ENCODE measurements at regions not wholly inside any gene's neighbourhood (a gene's known extent, or its start where the extent isn't known, plus 50 kb on each side); places are given as distances from the start of the nearest gene placed in this dataset.

DNA sequence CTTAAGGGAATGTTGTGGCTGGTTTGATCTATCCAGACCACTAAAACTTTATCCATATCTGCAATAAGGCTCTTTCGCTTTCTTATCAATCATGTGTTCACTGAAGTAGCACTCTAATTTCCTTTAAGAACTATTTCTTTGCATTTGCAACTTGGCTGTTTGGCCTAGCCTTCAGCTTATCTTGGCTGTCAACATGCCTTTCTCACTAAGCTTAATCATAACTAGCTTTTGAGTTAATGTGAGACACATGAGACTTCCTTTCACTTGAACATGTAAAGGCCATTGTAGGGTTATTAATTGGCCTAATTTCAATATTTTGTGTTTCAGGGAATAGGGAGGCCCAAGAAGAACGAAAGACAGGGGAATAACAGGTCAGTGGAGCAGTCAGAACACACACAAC is 124.7 kb downstream of the TNFSF18 start:
- Histone ChIP-seq H3K4me3 (no peak overlapping the region), H3K27me3 (no peaks in the 10 kb centered on the region), H3K36me3 (no peaks in the 10 kb centered on the region), H3K9me3 (no peaks in the 10 kb centered on the region), H3K27ac (peak overlapping the region in 2 of 5 donors; percentile 37 to 57), H3K4me1 (peaks cover 0 to 7% (median 2%) of the 10 kb centered on the region in 4 donors)
- TF ChIP-seq, protein P1, sequence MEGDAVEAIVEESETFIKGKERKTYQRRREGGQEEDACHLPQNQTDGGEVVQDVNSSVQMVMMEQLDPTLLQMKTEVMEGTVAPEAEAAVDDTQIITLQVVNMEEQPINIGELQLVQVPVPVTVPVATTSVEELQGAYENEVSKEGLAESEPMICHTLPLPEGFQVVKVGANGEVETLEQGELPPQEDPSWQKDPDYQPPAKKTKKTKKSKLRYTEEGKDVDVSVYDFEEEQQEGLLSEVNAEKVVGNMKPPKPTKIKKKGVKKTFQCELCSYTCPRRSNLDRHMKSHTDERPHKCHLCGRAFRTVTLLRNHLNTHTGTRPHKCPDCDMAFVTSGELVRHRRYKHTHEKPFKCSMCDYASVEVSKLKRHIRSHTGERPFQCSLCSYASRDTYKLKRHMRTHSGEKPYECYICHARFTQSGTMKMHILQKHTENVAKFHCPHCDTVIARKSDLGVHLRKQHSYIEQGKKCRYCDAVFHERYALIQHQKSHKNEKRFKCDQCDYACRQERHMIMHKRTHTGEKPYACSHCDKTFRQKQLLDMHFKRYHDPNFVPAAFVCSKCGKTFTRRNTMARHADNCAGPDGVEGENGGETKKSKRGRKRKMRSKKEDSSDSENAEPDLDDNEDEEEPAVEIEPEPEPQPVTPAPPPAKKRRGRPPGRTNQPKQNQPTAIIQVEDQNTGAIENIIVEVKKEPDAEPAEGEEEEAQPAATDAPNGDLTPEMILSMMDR (IDR thresholded peaks at IDR 0.05), result no peak
- TF ChIP-seq EP300 (IDR thresholded peaks at IDR 0.05) (no peak), POLR2AphosphoS5 (IDR thresholded peaks at IDR 0.05) (peak in 1 of 3 donors; percentile 27)
- WGBS, 5 donors, result 29 to 51% (median 36%) methylated on average over 2 of the region's 2 CpGs
- DNase-seq, result peak in 1 of 2 donors; percentile 35
- intact Hi-C loops (cut with DNase I; ENCODE audit: low total_unique reads), result no loop called here

DNA sequence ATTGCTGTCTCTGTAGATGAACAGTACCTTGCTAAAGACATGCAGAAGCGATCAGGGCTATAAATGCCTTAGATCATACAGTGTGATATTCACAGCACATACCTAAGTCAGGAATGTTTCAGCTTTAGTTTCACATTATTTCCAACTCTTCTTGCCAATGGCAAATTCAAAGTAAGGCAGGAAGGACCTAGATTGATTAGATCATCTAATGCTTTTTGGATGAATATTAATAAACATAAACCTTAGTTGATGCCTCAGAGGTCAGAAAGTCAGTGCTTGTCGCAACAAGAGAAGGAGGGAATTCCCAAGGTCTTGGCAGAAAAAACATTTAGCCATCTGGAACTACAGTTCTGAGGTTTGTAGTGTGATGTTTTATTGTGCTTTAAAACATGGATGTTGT is 122.3 kb downstream of the TNFSF18 start:
- WGBS, 5 donors, result 55 to 80% (median 73%) methylated on average over 2 of the region's 2 CpGs
- Histone ChIP-seq H3K4me1 (peaks cover 0 to 15% (median 2%) of the 10 kb centered on the region in 4 donors), H3K27ac (no peak overlapping the region), H3K9me3 (no peaks in the 10 kb centered on the region), H3K27me3 (no peaks in the 10 kb centered on the region), H3K36me3 (no peaks in the 10 kb centered on the region), H3K4me3 (no peak overlapping the region)
- TF ChIP-seq POLR2AphosphoS5 (IDR thresholded peaks at IDR 0.05) (peak in 1 of 3 donors; percentile 46), POLR2A (IDR thresholded peaks at IDR 0.05) (no peak), EP300 (IDR thresholded peaks at IDR 0.05) (no peak)
- TF ChIP-seq, protein P1 (IDR thresholded peaks at IDR 0.05), result no peak
- peak in 1 of 2 donors; percentile 42 for DNase-seq
- intact Hi-C loops (cut with DNase I; ENCODE audit: low total_unique reads), result no loop called here

GRCh38 chr1:172929006-172929405 is 121.7 kb downstream of the TNFSF18 start:
- peaks cover 0 to 21% (median 5%) of the 10 kb centered on the region in 4 donors for H3K4me1 ChIP-seq
- WGBS, 5 donors, result 58 to 81% (median 63%) methylated on average over 2 of the region's 2 CpGs
- no peak for TF ChIP-seq POLR2A (IDR thresholded peaks at IDR 0.05)
- intact Hi-C loops (cut with DNase I; ENCODE audit: low total_unique reads), result no loop called here
- no peaks in the 10 kb centered on the region for H3K36me3 ChIP-seq
- DNase-seq, result no peak
- H3K9me3 ChIP-seq, result no peaks in the 10 kb centered on the region
- no peak overlapping the region for H3K4me3 ChIP-seq
- H3K27ac ChIP-seq, result no peak overlapping the region
- H3K27me3 ChIP-seq, result no peaks in the 10 kb centered on the region

DNA sequence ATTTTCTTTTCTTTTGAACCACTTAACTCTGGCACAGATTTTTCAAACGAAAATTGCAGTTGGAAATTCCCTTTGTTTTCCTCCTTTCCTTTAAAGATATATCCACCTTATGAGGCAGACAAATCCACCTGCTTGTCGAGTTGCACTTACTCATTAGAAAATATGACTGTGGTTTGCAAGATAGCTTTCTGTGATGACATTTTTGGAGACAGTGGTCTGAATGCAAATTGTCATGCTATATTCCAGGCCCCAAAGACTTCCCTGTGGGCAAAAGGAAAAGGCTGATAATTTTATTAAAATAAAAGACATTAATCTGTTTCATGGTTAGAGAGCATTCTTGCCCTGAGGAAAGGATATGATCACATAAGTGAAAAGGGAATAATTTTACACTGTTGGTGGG is 120.6 kb downstream of the TNFSF18 start:
- TF ChIP-seq POLR2AphosphoS5 (IDR thresholded peaks at IDR 0.05) (no peak), EP300 (IDR thresholded peaks at IDR 0.05) (no peak), POLR2A (IDR thresholded peaks at IDR 0.05) (no peak)
- TF ChIP-seq, protein P1 (IDR thresholded peaks at IDR 0.05), result no peak

DNA sequence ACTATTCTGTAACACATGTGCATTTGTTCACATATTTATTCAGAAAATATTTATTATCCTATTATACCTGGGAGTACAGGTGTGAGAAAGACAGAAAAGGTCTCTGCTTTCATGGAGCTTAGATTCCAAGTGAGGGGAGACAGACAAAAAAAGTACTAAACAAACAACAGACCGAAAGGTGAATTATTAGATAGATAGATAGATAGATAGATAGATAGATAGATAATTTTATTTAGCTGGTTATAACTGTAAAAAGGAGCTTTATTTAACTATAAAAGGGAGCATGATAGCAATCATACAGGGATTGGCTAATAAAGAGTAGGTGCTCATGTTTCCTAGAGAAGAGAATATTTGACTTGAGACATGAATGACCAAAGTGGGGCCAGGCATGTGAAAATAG is 119.4 kb downstream of the TNFSF18 start:
- no peaks in the 10 kb centered on the region for H3K27me3 ChIP-seq
- H3K9me3 ChIP-seq, result no peaks in the 10 kb centered on the region
- no peak overlapping the region for H3K27ac ChIP-seq
- 82 to 97% (median 86%) methylated on average over 1 of the region's 1 CpG for WGBS, 5 donors
- H3K4me1 ChIP-seq, result peaks cover 6 to 32% (median 9%) of the 10 kb centered on the region in 4 donors
- intact Hi-C loops (cut with DNase I; ENCODE audit: low total_unique reads), result no loop called here
- TF ChIP-seq POLR2AphosphoS5 (IDR thresholded peaks at IDR 0.05), result no peak
- TF ChIP-seq POLR2A (IDR thresholded peaks at IDR 0.05), result no peak
- TF ChIP-seq, protein P1 (IDR thresholded peaks at IDR 0.05), result no peak
- TF ChIP-seq EP300 (IDR thresholded peaks at IDR 0.05), result no peak
- H3K4me3 ChIP-seq, result no peak overlapping the region
- no peak for DNase-seq
- H3K36me3 ChIP-seq, result no peaks in the 10 kb centered on the region

More for the DNA sequence above, 120.6 kb downstream of the TNFSF18 start:
- 25 to 47% (median 32%) methylated on average over 2 of the region's 2 CpGs for WGBS, 5 donors
- no peaks in the 10 kb centered on the region for H3K36me3 ChIP-seq
- H3K27me3 ChIP-seq, result no peaks in the 10 kb centered on the region
- H3K4me3 ChIP-seq, result no peak overlapping the region
- intact Hi-C loops (cut with DNase I; ENCODE audit: low total_unique reads), result no loop called here
- no peaks in the 10 kb centered on the region for H3K9me3 ChIP-seq
- no peak for DNase-seq
- peaks cover 6 to 32% (median 12%) of the 10 kb centered on the region in 4 donors for H3K4me1 ChIP-seq
- H3K27ac ChIP-seq, result no peak overlapping the region

Data from stomach (tissue), 8 donors.